Ectodermal cell (in vitro differentiated cells): ENCODE measurements at regions not wholly inside any gene's neighbourhood (a gene's known extent, or its start where the extent isn't known, plus 50 kb on each side); places are given as distances from the start of the nearest gene placed in this dataset.

Source experiments
- H3K27ac ChIP-seq: 2 replicates; pipeline ENCODE4 v1.7.0; 2013; ENCODE audit warnings: mild to moderate bottlenecking, low read depth, low read length; ENCODE audit not compliant: insufficient read depth, poor library complexity, severe bottlenecking
- H3K27me3 ChIP-seq: 2 replicates; pipeline ENCODE4 v1.7.0; 2013; ENCODE audit warnings: mild to moderate bottlenecking, low read length; ENCODE audit not compliant: insufficient read depth, control insufficient read depth, poor library complexity, severe bottlenecking
- H3K36me3 ChIP-seq: one replicate; pipeline ENCODE4 v1.7.0; 2013; ENCODE audit warnings: low read length; ENCODE audit not compliant: control insufficient read depth, insufficient read depth
- H3K4me1 ChIP-seq: one replicate; pipeline ENCODE4 v1.7.0; 2013; ENCODE audit warnings: low read length; ENCODE audit not compliant: control insufficient read depth, insufficient read depth
- H3K4me3 ChIP-seq: 2 replicates; pipeline ENCODE4 v1.7.0; 2013; ENCODE audit warnings: low read depth, low read length, control low read depth; ENCODE audit not compliant: insufficient read depth
- H3K9me3 ChIP-seq: 2 replicates; pipeline ENCODE4 v1.7.0; 2013; ENCODE audit warnings: mild to moderate bottlenecking, low read length, moderate library complexity; ENCODE audit not compliant: control insufficient read depth
- WGBS, 2 experiments: methylation state at CpG; one replicate each; pipeline ENCODE4 v1.1.7; 2013; ENCODE audit warnings: missing lambda C conversion rate in 2 of 2; 5-methylcytosine and 5-hydroxymethylcytosine counted together

DNA sequence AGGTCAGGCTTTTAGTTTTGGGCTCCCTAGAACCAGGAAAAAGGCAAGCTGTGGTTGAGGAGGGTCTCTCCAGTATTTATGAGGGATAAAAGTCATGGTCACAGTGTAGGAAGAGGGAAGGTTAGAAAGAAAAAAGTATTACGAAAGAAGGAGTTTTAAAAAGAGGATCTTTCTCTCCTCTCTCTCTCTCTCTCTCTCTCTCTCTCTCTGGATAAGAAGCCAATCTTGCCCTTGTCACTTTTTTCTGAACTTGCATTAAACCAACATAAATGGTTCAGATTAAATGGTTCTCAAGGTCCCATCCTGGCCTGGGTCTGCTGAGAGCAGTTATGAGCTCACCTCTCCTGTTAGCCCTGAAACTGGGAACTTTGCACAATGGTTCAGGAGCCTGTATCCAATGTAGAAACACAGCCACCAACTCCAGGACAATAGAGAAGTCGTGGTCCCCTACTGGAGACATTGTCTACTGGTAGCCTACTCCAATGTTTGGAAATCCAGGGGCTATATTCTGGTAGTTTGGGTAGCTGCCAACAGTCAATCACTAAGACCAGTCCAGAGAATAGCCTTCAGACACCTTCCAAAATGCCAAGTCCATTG lies 131.9 kb downstream of the DAD1 start:
- no peaks in the 10 kb centered on the region for H3K4me1 ChIP-seq
- WGBS, 2 experiments, result 61 to 77% methylated on average over 1 of the region's 2 CpGs
- no peaks in the 10 kb centered on the region for H3K36me3 ChIP-seq
- H3K27ac ChIP-seq, result no peak overlapping the region
- H3K27me3 ChIP-seq, result no peaks in the 10 kb centered on the region
- no peaks in the 10 kb centered on the region for H3K9me3 ChIP-seq
- no peak overlapping the region for H3K4me3 ChIP-seq

DNA sequence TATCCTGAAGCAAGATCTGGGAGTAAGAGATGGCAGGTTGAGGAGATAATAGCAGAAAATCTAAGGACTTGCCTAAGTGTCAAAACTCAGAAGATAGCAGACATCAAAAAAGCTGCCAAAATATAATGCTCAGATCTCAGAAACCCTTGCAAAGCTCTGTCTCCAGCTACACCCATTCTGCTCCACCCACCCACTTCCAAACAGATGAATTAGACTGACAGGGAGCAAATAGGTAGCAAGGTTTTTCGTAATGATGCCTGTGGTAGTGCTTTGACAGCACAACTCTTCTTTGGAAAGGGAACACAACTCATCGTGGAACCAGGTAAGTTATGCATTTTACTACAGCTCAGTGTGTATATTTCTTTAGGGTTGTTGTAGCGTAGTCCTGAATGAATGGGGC lies 132.6 kb downstream of the DAD1 start:
- Histone ChIP-seq H3K4me1 (no peaks in the 10 kb centered on the region), H3K36me3 (no peaks in the 10 kb centered on the region), H3K9me3 (no peaks in the 10 kb centered on the region), H3K4me3 (no peak overlapping the region), H3K27me3 (no peaks in the 10 kb centered on the region), H3K27ac (no peak overlapping the region)
- 92 to 95% methylated on average over 3 of the region's 3 CpGs for WGBS, 2 experiments

DNA sequence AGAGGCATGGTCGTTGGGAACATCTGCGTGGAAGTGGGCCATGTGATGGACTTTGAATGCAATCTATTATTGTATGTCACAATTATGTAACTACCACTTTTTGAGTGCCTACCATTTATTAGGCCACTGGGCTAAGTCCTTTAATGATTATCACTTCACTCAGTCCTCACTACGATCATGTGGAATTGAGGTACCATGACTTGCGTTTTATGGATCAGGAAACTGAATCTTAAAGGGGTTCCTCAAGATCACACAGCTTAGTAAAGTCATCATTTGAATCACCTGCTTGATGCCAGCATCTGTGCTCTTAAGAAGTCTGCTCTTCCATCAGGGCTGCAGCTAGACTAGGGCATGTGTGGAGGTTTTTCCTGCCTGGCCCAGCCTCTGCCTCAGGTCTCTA lies 136.7 kb downstream of the DAD1 start:
- Histone ChIP-seq H3K4me1 (no peaks in the 10 kb centered on the region), H3K4me3 (no peak overlapping the region), H3K9me3 (no peaks in the 10 kb centered on the region), H3K27ac (no peak overlapping the region), H3K36me3 (no peaks in the 10 kb centered on the region), H3K27me3 (no peaks in the 10 kb centered on the region)
- 91 to 95% methylated on average over 4 of the region's 4 CpGs for WGBS, 2 experiments

DNA sequence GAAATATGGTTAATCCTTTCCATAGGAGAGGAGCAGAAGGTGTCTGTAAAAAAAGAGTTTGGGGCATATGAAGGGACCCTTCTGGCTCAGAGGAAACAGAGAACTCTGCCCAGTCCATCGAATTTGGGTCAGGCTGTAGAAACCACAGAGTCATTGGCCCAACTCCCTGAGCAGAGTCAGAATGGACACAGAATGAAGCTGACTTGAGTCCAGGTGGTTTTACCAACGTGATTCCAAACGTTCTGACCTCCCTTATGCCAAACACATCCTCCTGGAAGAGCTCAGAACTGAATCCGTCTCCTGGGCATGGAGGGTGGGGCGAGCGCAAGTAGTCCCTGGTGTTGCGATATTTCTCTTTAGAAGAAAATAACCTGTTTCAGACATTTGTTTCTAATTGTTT lies 138.8 kb downstream of the DAD1 start:
- Histone ChIP-seq H3K4me3 (no peak overlapping the region), H3K36me3 (no peaks in the 10 kb centered on the region), H3K4me1 (no peaks in the 10 kb centered on the region), H3K27ac (no peak overlapping the region), H3K27me3 (no peaks in the 10 kb centered on the region), H3K9me3 (no peaks in the 10 kb centered on the region)
- 82 to 84% methylated on average over 7 of the region's 7 CpGs for WGBS, 2 experiments

DNA sequence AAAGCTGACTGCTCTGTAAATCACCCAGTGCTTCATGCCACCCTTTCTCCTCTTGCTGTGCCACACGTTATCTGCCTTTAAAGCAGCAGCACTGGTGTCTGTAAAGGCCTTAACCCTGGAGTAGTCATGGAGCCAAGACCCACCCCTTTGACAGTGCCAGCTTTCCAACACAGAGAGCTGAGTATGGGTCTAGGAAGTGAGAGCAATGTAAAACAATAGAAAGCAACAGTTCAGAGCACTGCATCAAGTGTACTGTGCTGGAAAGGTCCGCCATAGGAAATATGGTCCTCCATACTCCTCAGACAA lies 139.5 kb downstream of the DAD1 start:
- H3K27me3 ChIP-seq, result no peaks in the 10 kb centered on the region
- no peaks in the 10 kb centered on the region for H3K36me3 ChIP-seq
- H3K27ac ChIP-seq, result no peak overlapping the region
- H3K9me3 ChIP-seq, result no peaks in the 10 kb centered on the region
- WGBS, 2 experiments, result 81 to 96% methylated on average over 2 of the region's 2 CpGs
- no peaks in the 10 kb centered on the region for H3K4me1 ChIP-seq
- H3K4me3 ChIP-seq, result no peak overlapping the region

DNA sequence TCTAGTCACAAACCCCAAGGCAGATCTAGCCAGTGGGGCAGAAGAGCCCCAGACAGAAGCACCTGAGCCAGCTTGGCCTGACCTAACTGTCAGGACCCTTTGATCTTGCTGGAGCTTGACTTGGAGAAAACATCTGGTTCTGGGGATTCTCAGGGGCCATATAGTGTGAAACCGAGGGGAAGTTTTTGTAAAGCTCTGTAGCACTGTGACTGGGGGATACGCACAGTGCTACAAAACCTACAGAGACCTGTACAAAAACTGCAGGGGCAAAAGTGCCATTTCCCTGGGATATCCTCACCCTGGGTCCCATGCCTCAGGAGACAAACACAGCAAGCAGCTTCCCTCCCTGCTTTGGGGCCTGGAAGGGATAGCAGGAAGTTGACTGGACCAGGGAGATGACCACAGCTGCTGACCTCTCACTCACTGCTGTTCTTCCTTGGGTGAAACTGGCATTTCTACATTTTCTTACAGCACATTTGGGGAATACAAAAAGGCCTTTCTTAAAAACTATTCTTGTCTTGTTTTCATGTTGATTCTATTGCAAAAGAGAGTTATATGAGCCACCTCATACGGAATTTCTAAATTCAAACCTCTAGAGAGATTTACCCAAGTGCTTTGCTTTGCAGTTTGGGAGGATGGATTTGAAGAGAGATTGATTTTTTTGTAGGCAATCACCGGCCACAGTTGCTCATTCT lies 140.0 kb downstream of the DAD1 start:
- no peaks in the 10 kb centered on the region for H3K36me3 ChIP-seq
- WGBS, 2 experiments, result 89 to 91% methylated on average over 4 of the region's 4 CpGs
- no peak overlapping the region for H3K4me3 ChIP-seq
- H3K9me3 ChIP-seq, result no peaks in the 10 kb centered on the region
- no peaks in the 10 kb centered on the region for H3K4me1 ChIP-seq
- no peaks in the 10 kb centered on the region for H3K27me3 ChIP-seq
- H3K27ac ChIP-seq, result no peak overlapping the region

DNA sequence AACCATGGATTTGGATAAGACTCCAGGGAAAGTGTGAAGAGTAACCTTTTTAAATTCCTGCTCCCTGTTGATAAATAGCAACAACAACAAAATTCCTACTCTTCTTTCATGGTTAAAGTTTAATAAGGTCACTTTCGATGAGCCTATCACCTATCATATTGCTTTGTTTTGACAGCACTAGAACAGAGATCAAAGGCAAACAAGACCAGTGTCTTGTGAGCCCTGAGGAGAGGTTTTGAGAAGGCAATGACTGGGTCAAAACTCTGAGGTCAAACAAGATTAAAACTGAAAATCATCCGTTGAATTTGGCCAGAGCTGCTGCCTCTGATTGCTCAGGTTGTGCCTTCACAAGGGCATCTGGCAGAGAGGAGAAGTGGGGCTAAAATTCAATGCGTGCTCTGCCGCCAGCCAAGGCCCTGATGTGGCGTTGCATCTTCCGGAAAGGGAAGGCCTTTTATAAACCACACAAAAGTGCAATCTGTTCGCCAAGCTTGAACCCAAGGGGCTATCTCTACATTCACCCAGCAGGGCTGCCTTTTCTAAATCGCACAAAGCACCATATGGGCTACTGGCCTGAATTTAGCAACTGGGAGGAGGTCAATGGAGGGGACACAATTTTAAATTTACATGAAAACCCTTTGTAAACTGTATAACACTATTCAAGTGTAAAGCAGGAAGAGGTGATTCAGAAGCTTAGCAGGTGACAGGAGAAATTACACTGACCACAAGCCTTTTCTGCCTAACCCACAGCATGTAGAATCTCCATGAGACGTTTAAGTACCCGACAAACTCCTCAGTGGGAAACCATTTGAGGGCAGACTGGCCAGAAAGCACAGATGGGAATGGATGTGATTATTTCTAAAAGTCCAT lies 140.8 kb downstream of the DAD1 start:
- Histone ChIP-seq H3K36me3 (no peaks in the 10 kb centered on the region), H3K4me3 (no peak overlapping the region), H3K27me3 (no peaks in the 10 kb centered on the region), H3K9me3 (no peaks in the 10 kb centered on the region), H3K27ac (no peak overlapping the region), H3K4me1 (no peaks in the 10 kb centered on the region)
- WGBS, 2 experiments, result 62 to 77% methylated on average over 10 of the region's 10 CpGs

DNA sequence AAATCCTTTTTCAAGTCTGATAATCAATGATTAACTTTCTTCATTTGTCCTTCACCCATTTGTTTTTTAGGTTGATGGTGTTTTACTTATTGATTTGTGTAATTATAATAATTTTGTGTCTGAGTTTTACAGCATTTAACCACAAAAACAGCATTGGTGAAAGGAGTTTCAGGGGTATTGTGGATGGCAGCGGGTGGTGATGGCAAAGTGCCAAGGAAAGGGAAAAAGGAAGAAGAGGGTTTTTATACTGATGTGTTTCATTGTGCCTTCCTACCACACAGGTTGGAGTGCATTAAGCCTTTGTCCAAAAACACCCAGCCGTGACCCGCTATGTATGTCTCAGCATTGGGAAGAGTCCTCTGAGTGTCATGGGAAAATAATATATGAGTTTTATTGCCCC lies 150.3 kb downstream of the DAD1 start:
- no peaks in the 10 kb centered on the region for H3K9me3 ChIP-seq
- no peak overlapping the region for H3K27ac ChIP-seq
- no peaks in the 10 kb centered on the region for H3K4me1 ChIP-seq
- H3K36me3 ChIP-seq, result no peaks in the 10 kb centered on the region
- no peak overlapping the region for H3K4me3 ChIP-seq
- 96 to 100% methylated on average over 1 to 3 of the region's 3 CpGs for WGBS, 2 experiments
- no peaks in the 10 kb centered on the region for H3K27me3 ChIP-seq

DNA sequence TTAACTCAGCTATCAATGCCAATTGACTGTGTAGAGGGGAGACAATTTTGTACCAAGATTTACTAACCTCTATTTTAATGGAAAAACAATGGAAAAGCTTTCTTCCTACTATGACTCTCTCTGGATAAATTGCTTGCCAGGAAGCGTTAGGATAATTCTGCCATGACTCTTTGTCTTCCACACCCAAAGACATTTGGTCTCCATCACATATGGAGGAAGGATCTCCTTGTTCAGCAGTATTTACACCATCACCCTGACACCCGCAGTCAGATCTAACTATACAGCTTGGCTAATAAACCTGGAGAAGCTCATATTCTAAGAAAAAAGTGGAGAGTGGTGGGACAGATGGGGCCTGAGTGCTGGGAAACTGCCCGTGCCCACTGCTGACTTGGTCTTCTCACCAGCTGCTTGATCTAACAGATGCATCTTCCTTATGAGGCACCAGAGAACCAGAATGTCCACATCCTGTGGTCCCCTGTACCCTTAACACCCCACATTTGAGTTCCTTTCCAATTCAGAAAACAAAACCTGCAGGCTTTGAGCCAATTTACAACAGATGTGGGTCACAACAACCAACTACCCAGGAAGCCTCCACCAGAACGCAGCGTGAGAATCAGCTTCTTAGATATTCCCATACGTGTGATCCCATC lies 154.0 kb downstream of the DAD1 start:
- no peaks in the 10 kb centered on the region for H3K9me3 ChIP-seq
- H3K4me3 ChIP-seq, result no peak overlapping the region
- no peak overlapping the region for H3K27ac ChIP-seq
- no peaks in the 10 kb centered on the region for H3K36me3 ChIP-seq
- WGBS, 2 experiments, result 94 to 97% methylated on average over 6 of the region's 6 CpGs
- no peaks in the 10 kb centered on the region for H3K4me1 ChIP-seq
- no peaks in the 10 kb centered on the region for H3K27me3 ChIP-seq

DNA sequence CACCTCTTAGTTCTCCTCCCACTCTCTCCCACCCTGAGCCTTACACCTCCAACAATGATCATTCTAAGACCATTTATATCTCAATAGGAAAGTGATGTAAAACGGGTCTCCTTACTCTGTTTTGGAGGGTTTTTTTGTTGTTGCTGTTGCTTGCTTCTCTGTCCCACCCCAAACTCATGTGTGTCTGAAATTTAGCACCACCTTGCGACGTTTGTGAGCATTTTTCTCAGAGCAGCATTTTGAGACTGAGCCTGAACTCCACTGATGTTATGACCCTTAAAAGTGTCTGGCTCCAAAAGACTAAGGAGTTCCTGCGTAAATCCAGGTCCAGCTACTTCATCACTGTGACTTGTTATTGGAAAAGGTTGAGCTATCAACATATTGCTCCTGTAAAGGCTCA lies 155.0 kb downstream of the DAD1 start:
- Histone ChIP-seq H3K27me3 (no peaks in the 10 kb centered on the region), H3K4me1 (no peaks in the 10 kb centered on the region), H3K4me3 (no peak overlapping the region), H3K36me3 (no peaks in the 10 kb centered on the region), H3K9me3 (no peaks in the 10 kb centered on the region), H3K27ac (no peak overlapping the region)
- 88 to 94% methylated on average over 4 of the region's 4 CpGs for WGBS, 2 experiments
